HTR-8/SVneo (cell line): ENCODE measurements at regions not wholly inside any gene's neighbourhood (a gene's known extent, or its start where the extent isn't known, plus 50 kb on each side); places are given as distances from the start of the nearest gene placed in this dataset.

Experiments used
- DNase-seq: peaks from one replicate; pipeline ENCODE4 v3.0.0; 2011; ENCODE audit warnings: low spot score, mixed read lengths; ENCODE audit not compliant: insufficient read length
- FAIRE-seq: peaks from 2 replicates; lab custom pipeline; 2011; peaks lifted over from hg19 to GRCh38; lab: Jason Lieb, UNC

- peak; percentile 38 for FAIRE-seq
- no peak for DNase-seq
These were observed 439.0 kb upstream of the CDH4 start for GRCh38 chr20:60813066-60813465.

- FAIRE-seq = peak; percentile 20
- DNase-seq = no peak
These were observed 436.4 kb upstream of the CDH4 start for GRCh38 chr20:60815656-60816055.

- no peak for DNase-seq
- FAIRE-seq = peak; percentile 40
These were observed 435.2 kb upstream of the CDH4 start for GRCh38 chr20:60816901-60817300.

- no peak for DNase-seq
- no peak for FAIRE-seq
These were observed 434.2 kb upstream of the CDH4 start for GRCh38 chr20:60817891-60818290.

- FAIRE-seq (peak; percentile 26), DNase-seq (no peak)
These were observed 432.6 kb upstream of the CDH4 start for GRCh38 chr20:60819511-60819910.

GRCh38 chr20:60820149-60820548 is 431.9 kb upstream of the CDH4 start:
- FAIRE-seq = peak; percentile 44
- no peak for DNase-seq

GRCh38 chr20:60820918-60821317 is 431.1 kb upstream of the CDH4 start:
- FAIRE-seq (peak; percentile 89), DNase-seq (no peak)

GRCh38 chr20:60822699-60823607 is 429.1 kb upstream of the CDH4 start:
- FAIRE-seq (no peak), DNase-seq (no peak)

GRCh38 chr20:60835876-60836275 is 416.2 kb upstream of the CDH4 start:
- no peak for DNase-seq
- FAIRE-seq = no peak

- no peak for DNase-seq
These were observed 414.8 kb upstream of the CDH4 start for GRCh38 chr20:60837173-60837770.

GRCh38 chr20:60838297-60838696 is 413.8 kb upstream of the CDH4 start:
- DNase-seq (no peak), FAIRE-seq (peak; percentile 63)

More at GRCh38 chr20:60837173-60837770, 414.8 kb upstream of the CDH4 start:
- FAIRE-seq = no peak

- DNase-seq (no peak), FAIRE-seq (no peak)
These were observed 411.1 kb upstream of the CDH4 start for GRCh38 chr20:60840971-60841370.

- DNase-seq = no peak
- FAIRE-seq = no peak
These were observed 406.9 kb upstream of the CDH4 start for GRCh38 chr20:60845146-60845545.

GRCh38 chr20:60851826-60852704 is 400.0 kb upstream of the CDH4 start:
- peak; percentile 72 for FAIRE-seq
- DNase-seq = no peak

GRCh38 chr20:60857708-60858107 is 394.4 kb upstream of the CDH4 start:
- DNase-seq (no peak), FAIRE-seq (peak; percentile 26)

GRCh38 chr20:60862601-60863000 is 389.5 kb upstream of the CDH4 start:
- no peak for DNase-seq
- FAIRE-seq = no peak

- DNase-seq (no peak), FAIRE-seq (peak; percentile 23)
These were observed 388.5 kb upstream of the CDH4 start for GRCh38 chr20:60863548-60863947.

GRCh38 chr20:60867589-60867988 is 384.5 kb upstream of the CDH4 start:
- FAIRE-seq = no peak
- no peak for DNase-seq

- no peak for FAIRE-seq
- no peak for DNase-seq
These were observed 383.7 kb upstream of the CDH4 start for GRCh38 chr20:60868316-60868891.

GRCh38 chr20:60869087-60869486 is 383.0 kb upstream of the CDH4 start:
- peak; percentile 60 for FAIRE-seq
- no peak for DNase-seq
